ENCODE measurements at regions not wholly inside any gene's neighbourhood (a gene's known extent, or its start where the extent isn't known, plus 50 kb on each side); places are given as distances from the start of the nearest gene placed in this dataset.

DNA sequence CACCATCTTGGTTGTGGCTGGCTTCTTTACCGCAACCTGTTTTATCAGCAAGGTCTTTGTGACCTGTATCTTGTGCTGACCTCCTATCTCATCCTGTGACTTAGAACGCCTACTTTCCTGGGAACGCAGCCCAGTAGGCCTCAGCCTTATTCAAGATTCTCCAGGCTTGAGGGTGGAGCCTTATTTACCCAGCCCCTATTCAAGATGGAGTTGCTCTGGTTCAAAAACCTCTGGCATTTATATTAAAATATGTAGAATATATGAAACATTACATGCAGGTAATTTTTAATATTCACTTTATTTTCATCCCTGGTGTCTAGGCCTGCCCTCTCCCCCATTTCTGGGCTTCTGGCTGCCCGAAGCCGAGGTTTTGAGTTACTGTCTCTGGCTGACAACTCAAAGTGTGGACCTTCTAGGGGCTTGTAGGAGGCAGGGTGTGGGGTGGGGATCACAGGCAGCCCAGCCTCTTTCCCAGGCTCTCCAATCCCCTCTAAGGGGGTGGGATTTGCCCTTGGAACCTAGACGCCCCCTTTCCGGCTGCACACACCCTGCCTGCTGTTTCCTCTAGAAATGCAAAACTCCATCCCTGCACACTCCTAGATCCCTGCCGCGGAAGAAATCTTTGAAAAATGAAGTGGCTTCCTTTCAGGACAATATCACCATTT lies 152.0 kb downstream of the KCNJ12 start:
- TF ChIP-seq, protein P1, sequence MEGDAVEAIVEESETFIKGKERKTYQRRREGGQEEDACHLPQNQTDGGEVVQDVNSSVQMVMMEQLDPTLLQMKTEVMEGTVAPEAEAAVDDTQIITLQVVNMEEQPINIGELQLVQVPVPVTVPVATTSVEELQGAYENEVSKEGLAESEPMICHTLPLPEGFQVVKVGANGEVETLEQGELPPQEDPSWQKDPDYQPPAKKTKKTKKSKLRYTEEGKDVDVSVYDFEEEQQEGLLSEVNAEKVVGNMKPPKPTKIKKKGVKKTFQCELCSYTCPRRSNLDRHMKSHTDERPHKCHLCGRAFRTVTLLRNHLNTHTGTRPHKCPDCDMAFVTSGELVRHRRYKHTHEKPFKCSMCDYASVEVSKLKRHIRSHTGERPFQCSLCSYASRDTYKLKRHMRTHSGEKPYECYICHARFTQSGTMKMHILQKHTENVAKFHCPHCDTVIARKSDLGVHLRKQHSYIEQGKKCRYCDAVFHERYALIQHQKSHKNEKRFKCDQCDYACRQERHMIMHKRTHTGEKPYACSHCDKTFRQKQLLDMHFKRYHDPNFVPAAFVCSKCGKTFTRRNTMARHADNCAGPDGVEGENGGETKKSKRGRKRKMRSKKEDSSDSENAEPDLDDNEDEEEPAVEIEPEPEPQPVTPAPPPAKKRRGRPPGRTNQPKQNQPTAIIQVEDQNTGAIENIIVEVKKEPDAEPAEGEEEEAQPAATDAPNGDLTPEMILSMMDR (IDR thresholded peaks at IDR 0.05; ENCODE audit: borderline replicate concordance, extremely low read depth, low read length, poor library complexity, severe bottlenecking) = no peak
- TF ChIP-seq EZH2 (IDR thresholded peaks at IDR 0.05; ENCODE audit: borderline replicate concordance, low read depth, low read length, severe bottlenecking) = no peak
